MM.1S (cell line): ENCODE measurements at regions not wholly inside any gene's neighbourhood (a gene's known extent, or its start where the extent isn't known, plus 50 kb on each side); places are given as distances from the start of the nearest gene placed in this dataset.

Source experiments
- DNase-seq: peaks from one replicate; pipeline ENCODE4 v3.0.0-alpha.2; 2015
- H2AFZ ChIP-seq: fragments of 300-600 bp; sonication (generic); 2 replicates; pipeline ENCODE4 v1.6.0; 2016; ENCODE audit warnings: antibody characterized with exemption, low read length
- H3F3A ChIP-seq: fragments of 300-600 bp; sonication (generic); 2 replicates; pipeline ENCODE4 v1.6.1; 2016; ENCODE audit warnings: mild to moderate bottlenecking, antibody characterized with exemption, low read length, moderate library complexity, mixed read lengths; ENCODE audit not compliant: insufficient read depth
- H3K27ac ChIP-seq: fragments of 300-600 bp; sonication (generic); 2 replicates; pipeline ENCODE4 v1.5.1; 2016; ENCODE audit warnings: mild to moderate bottlenecking, low read length
- H3K27me3 ChIP-seq: fragments of 300-600 bp; sonication (generic); replicated peaks from 2 replicates; pipeline ENCODE4 v1.6.0; 2016; ENCODE audit warnings: low read length; ENCODE audit not compliant: insufficient read depth
- H3K36me3 ChIP-seq: fragments of 300-600 bp; sonication (generic); replicated peaks from 2 replicates; pipeline ENCODE4 v1.6.1; 2016; ENCODE audit warnings: mild to moderate bottlenecking, low read length, mixed read lengths; ENCODE audit not compliant: insufficient read depth
- H3K4me1 ChIP-seq: fragments of 300-600 bp; sonication (generic); 2 replicates; pipeline ENCODE4 v1.6.1; 2016; ENCODE audit warnings: low read length, mixed read lengths
- H3K4me2 ChIP-seq: fragments of 300-600 bp; sonication (generic); 2 replicates; pipeline ENCODE4 v1.6.0; 2016; ENCODE audit warnings: low read depth, low read length
- H3K4me3 ChIP-seq: fragments of 300-600 bp; sonication (generic); 2 replicates; pipeline ENCODE4 v1.5.1; 2016; ENCODE audit warnings: low read length, mixed read lengths
- H3K79me2 ChIP-seq: fragments of 300-600 bp; sonication (generic); 2 replicates; pipeline ENCODE4 v1.6.1; 2016; ENCODE audit warnings: mixed run types, low read length, mixed read lengths
- H3K9ac ChIP-seq: fragments of 300-600 bp; sonication (generic); 2 replicates; pipeline ENCODE4 v1.6.1; 2016; ENCODE audit warnings: low read length, mixed read lengths
- H3K9me2 ChIP-seq: fragments of 300-600 bp; sonication (generic); replicated peaks from 2 replicates; pipeline ENCODE4 v1.6.1; 2016; ENCODE audit warnings: mild to moderate bottlenecking, low read length, mixed read lengths; ENCODE audit not compliant: insufficient read depth
- H3K9me3 ChIP-seq: fragments of 300-600 bp; sonication (generic); replicated peaks from 2 replicates; pipeline ENCODE4 v1.6.1; 2016; ENCODE audit warnings: mild to moderate bottlenecking, low read length, mixed read lengths; ENCODE audit not compliant: insufficient read depth
- H4K20me1 ChIP-seq: fragments of 300-600 bp; sonication (generic); 2 replicates; pipeline ENCODE4 v1.6.1; 2016; ENCODE audit warnings: mild to moderate bottlenecking, low read length, moderate library complexity, mixed read lengths; ENCODE audit not compliant: insufficient read depth
- CTCF ChIP-seq: fragments of 300-600 bp; sonication (generic); IDR thresholded peaks from 2 replicates; pipeline ENCODE4 v1.5.1; 2016; ENCODE audit warnings: antibody characterized with exemption, low read length, mixed read lengths
- EZH2 ChIP-seq: fragments of 300-600 bp; sonication (generic); optimal IDR thresholded peaks from 2 replicates; pipeline ENCODE3; 2017; ENCODE audit warnings: low read depth, mild to moderate bottlenecking, antibody characterized with exemption, low read length, mixed read lengths
- EZH2phosphoT487 ChIP-seq: fragments of 300-600 bp; sonication (generic); IDR thresholded peaks from 2 replicates; pipeline ENCODE4 v1.6.1; 2018; ENCODE audit warnings: antibody characterized with exemption, low read length

- no peak overlapping the region for H3K9ac ChIP-seq
- no peaks in the 10 kb centered on the region for H3K36me3 ChIP-seq
- TF ChIP-seq EZH2phosphoT487 (no peak), EZH2 (no peak), CTCF (no peak)
- DNase-seq, result no peak
- no peaks in the 10 kb centered on the region for H3K9me3 ChIP-seq
- H3K9me2 ChIP-seq, result no peaks in the 10 kb centered on the region
- no peak overlapping the region for H3K4me2 ChIP-seq
- H3K27ac ChIP-seq, result no peak overlapping the region
- H2AFZ ChIP-seq, result no peak overlapping the region
- H4K20me1 ChIP-seq, result no peaks in the 10 kb centered on the region
- no peak overlapping the region for H3K4me3 ChIP-seq
- no peaks in the 10 kb centered on the region; the same call in 1 of the 2 replicates for H3K27me3 ChIP-seq
- no peaks in the 10 kb centered on the region for H3F3A ChIP-seq
- no peaks in the 10 kb centered on the region for H3K4me1 ChIP-seq
- no peaks in the 10 kb centered on the region for H3K79me2 ChIP-seq
Observed at GRCh38 chr10:128499956-128500355, 373.7 kb upstream of the MKI67 start.

GRCh38 chr10:128500642-128501041 lies 374.4 kb upstream of the MKI67 start:
- no peaks in the 10 kb centered on the region for H4K20me1 ChIP-seq
- no peak overlapping the region for H3K4me3 ChIP-seq
- H3K27me3 ChIP-seq, result no peaks in the 10 kb centered on the region; the same call in 1 of the 2 replicates

GRCh38 chr10:128505346-128505745 lies 379.1 kb upstream of the MKI67 start:
- H2AFZ ChIP-seq, result no peak overlapping the region
- TF ChIP-seq EZH2 (no peak), CTCF (no peak), EZH2phosphoT487 (no peak)

More at GRCh38 chr10:128500642-128501041, 374.4 kb upstream of the MKI67 start:
- Histone ChIP-seq H3K79me2 (no peaks in the 10 kb centered on the region), H3K9ac (no peak overlapping the region), H3K9me3 (no peaks in the 10 kb centered on the region), H3K4me1 (no peaks in the 10 kb centered on the region), H3K36me3 (no peaks in the 10 kb centered on the region), H3K9me2 (no peaks in the 10 kb centered on the region), H2AFZ (no peak overlapping the region), H3F3A (no peaks in the 10 kb centered on the region), H3K27ac (no peak overlapping the region), H3K4me2 (no peak overlapping the region)
- DNase-seq, result no peak
- TF ChIP-seq CTCF (no peak), EZH2 (no peak), EZH2phosphoT487 (no peak)

More at GRCh38 chr10:128505346-128505745, 379.1 kb upstream of the MKI67 start:
- H3K9ac ChIP-seq, result no peak overlapping the region
- DNase-seq, result no peak
- no peaks in the 10 kb centered on the region for H3F3A ChIP-seq
- H3K4me2 ChIP-seq, result no peak overlapping the region
- no peak overlapping the region for H3K4me3 ChIP-seq
- no peaks in the 10 kb centered on the region for H3K9me2 ChIP-seq
- H3K79me2 ChIP-seq, result no peaks in the 10 kb centered on the region
- no peak overlapping the region for H3K27ac ChIP-seq
- H4K20me1 ChIP-seq, result no peaks in the 10 kb centered on the region
- H3K36me3 ChIP-seq, result no peaks in the 10 kb centered on the region
- no peaks in the 10 kb centered on the region for H3K4me1 ChIP-seq
- H3K27me3 ChIP-seq, result no peaks in the 10 kb centered on the region
- H3K9me3 ChIP-seq, result no peaks in the 10 kb centered on the region
